Smooth muscle cell (in vitro differentiated cells): ENCODE measurements at regions not wholly inside any gene's neighbourhood (a gene's known extent, or its start where the extent isn't known, plus 50 kb on each side); places are given as distances from the start of the nearest gene placed in this dataset.

ENCODE experiments used
- DNase-seq: peaks from one replicate; lab custom pipeline; 2025; ENCODE audit not compliant: unreplicated experiment; lab: John Stamatoyannopoulos, UW
- H2AFZ ChIP-seq: fragments of 200-600 bp; sonication (generic); 2 replicates; pipeline ENCODE4 v1.6.0; 2016; ENCODE audit warnings: antibody characterized with exemption, low read depth, mild to moderate bottlenecking
- H3F3A ChIP-seq: fragments of 200-600 bp; sonication (generic); 2 replicates; pipeline ENCODE4 v1.6.0; 2017; ENCODE audit warnings: antibody characterized with exemption, low read depth
- H3K27ac ChIP-seq: fragments of 200-600 bp; sonication (generic); 2 replicates; pipeline ENCODE4 v1.5.1; 2016; ENCODE audit warnings: low read depth, mild to moderate bottlenecking
- H3K27me3 ChIP-seq: fragments of 200-600 bp; sonication (generic); 2 replicates; pipeline ENCODE4 v1.6.1; 2016; ENCODE audit warnings: low read depth, mild to moderate bottlenecking
- H3K36me3 ChIP-seq: fragments of 200-600 bp; sonication (generic); 2 replicates; pipeline ENCODE4 v1.5.1; 2016; ENCODE audit warnings: low read depth
- H3K4me1 ChIP-seq: fragments of 200-600 bp; sonication (generic); 2 replicates; pipeline ENCODE4 v1.5.1; 2016; ENCODE audit warnings: low read depth
- H3K4me2 ChIP-seq: fragments of 200-600 bp; sonication (generic); 2 replicates; pipeline ENCODE4 v1.6.0; 2016; ENCODE audit warnings: mild to moderate bottlenecking
- H3K4me3 ChIP-seq: fragments of 200-600 bp; sonication (generic); 2 replicates; pipeline ENCODE4 v1.5.1; 2016; ENCODE audit warnings: mild to moderate bottlenecking
- H3K79me2 ChIP-seq: fragments of 200-600 bp; sonication (generic); 2 replicates; pipeline ENCODE4 v1.6.0; 2016; ENCODE audit warnings: low read depth, mild to moderate bottlenecking
- H3K9ac ChIP-seq: fragments of 200-600 bp; sonication (generic); 2 replicates; pipeline ENCODE4 v1.6.0; 2016; ENCODE audit warnings: low read depth
- H3K9me3 ChIP-seq: fragments of 200-600 bp; sonication (generic); replicated peaks from 2 replicates; pipeline ENCODE4 v1.5.1; 2016; ENCODE audit warnings: low read depth
- H4K20me1 ChIP-seq: fragments of 200-600 bp; sonication (generic); 2 replicates; pipeline ENCODE4 v1.6.0; 2016; ENCODE audit warnings: low read depth
- CTCF ChIP-seq: fragments of 200-600 bp; sonication (generic); IDR thresholded peaks from 2 replicates; pipeline ENCODE4 v1.5.1; 2017; ENCODE audit warnings: borderline replicate concordance, mild to moderate bottlenecking, antibody characterized with exemption; ENCODE audit not compliant: insufficient read depth, poor library complexity, severe bottlenecking
- WGBS: methylation state at CpG from one replicate; pipeline ENCODE4 v1.1.7; 2016; ENCODE audit warnings: low lambda C conversion rate; 5-methylcytosine and 5-hydroxymethylcytosine counted together

GRCh38 chr3:29168696-29169095 is 112.2 kb upstream of the RBMS3 start:
- Histone ChIP-seq H2AFZ (no peak overlapping the region), H4K20me1 (no peaks in the 10 kb centered on the region), H3F3A (peaks cover 9% of the 10 kb centered on the region), H3K4me1 (peaks cover 13% of the 10 kb centered on the region), H3K36me3 (no peaks in the 10 kb centered on the region), H3K4me3 (no peak overlapping the region), H3K9ac (no peak overlapping the region), H3K9me3 (no peaks in the 10 kb centered on the region), H3K27ac (no peak overlapping the region), H3K4me2 (no peak overlapping the region), H3K79me2 (no peaks in the 10 kb centered on the region), H3K27me3 (no peaks in the 10 kb centered on the region)
- TF ChIP-seq CTCF: no peak
- WGBS: 90% methylated on average over 1 of the region's 1 CpG
- no peak for DNase-seq

- TF ChIP-seq CTCF: no peak
- 33% methylated on average over 3 of the region's 3 CpGs for WGBS
- peaks cover 13% of the 10 kb centered on the region for H3K4me1 ChIP-seq
Measured at GRCh38 chr3:29169451-29169850, 111.4 kb upstream of the RBMS3 start.

GRCh38 chr3:29171043-29171990 is 109.6 kb upstream of the RBMS3 start:
- no peaks in the 10 kb centered on the region for H3K79me2 ChIP-seq
- no peak for TF ChIP-seq CTCF
- H3K4me1 ChIP-seq: peaks cover 13% of the 10 kb centered on the region
- H2AFZ ChIP-seq: peak overlapping the region; percentile 43
- H3K36me3 ChIP-seq: no peaks in the 10 kb centered on the region
- H3K9ac ChIP-seq: no peak overlapping the region
- peaks cover 9% of the 10 kb centered on the region for H3F3A ChIP-seq
- WGBS: 12% methylated on average over 6 of the region's 6 CpGs
- DNase-seq: no peak
- H3K27ac ChIP-seq: peak overlapping the region; percentile 72
- no peaks in the 10 kb centered on the region for H4K20me1 ChIP-seq
- no peaks in the 10 kb centered on the region for H3K9me3 ChIP-seq
- H3K4me2 ChIP-seq: peak overlapping the region; percentile 64
- no peaks in the 10 kb centered on the region for H3K27me3 ChIP-seq
- H3K4me3 ChIP-seq: no peak overlapping the region

More at GRCh38 chr3:29169451-29169850, 111.4 kb upstream of the RBMS3 start:
- Histone ChIP-seq H3K79me2 (no peaks in the 10 kb centered on the region), H3K4me2 (peak overlapping the region; percentile 17), H3K9ac (no peak overlapping the region), H3K27ac (no peak overlapping the region), H2AFZ (no peak overlapping the region), H3K4me3 (no peak overlapping the region), H4K20me1 (no peaks in the 10 kb centered on the region), H3K27me3 (no peaks in the 10 kb centered on the region), H3K36me3 (no peaks in the 10 kb centered on the region), H3K9me3 (no peaks in the 10 kb centered on the region), H3F3A (peaks cover 9% of the 10 kb centered on the region)
- no peak for DNase-seq
